Endothelial cell of hepatic sinusoid (primary cell): ENCODE measurements at regions not wholly inside any gene's neighbourhood (a gene's known extent, or its start where the extent isn't known, plus 50 kb on each side); places are given as distances from the start of the nearest gene placed in this dataset.

Experiments
- in situ Hi-C: cut with HindIII; loops from 2 replicates; pipeline ENCODE4 v1.10.0; 2017; ENCODE audit warnings: low sequenced_read_pairs

GRCh38 chr6:40759838-40760237 lies 172.7 kb upstream of the LRFN2 start:
- in situ Hi-C loops = no loop called here

- in situ Hi-C loops = no loop called here
These were observed 172.1 kb upstream of the LRFN2 start for GRCh38 chr6:40759264-40759663.

DNA sequence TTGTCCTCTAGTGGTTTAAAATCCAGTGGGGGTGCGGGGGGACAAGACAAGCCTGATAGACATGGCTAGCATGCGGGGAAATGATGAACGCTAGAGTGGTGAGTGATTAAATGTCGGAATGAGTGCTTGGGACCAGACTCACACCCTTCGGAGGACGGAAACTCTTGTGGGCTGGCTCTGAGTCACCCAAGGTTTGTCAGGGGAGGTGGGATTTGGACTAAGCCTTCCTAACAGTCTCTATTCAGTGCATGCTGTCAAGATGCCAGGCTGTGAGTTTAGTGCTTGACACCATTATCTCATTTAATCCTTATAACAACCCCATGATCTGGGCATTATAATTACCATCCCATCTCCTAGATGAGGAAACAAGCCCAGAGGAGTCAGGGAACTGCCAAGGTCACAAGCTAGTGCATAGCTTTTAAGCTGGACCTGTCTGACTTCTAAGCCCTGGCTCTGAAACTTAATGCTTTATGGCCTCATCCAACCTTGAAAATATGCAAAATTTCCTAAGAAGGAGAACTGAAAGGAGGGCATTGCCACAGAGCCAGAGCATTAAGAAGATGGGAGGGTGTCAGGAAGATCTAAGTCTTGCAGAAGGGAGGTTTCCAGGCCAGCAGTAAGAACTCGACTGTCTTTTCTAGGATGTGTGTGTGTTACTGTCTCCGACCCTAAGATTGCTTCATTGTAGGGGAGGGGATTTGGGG lies 168.7 kb upstream of the LRFN2 start:
- in situ Hi-C loops = no loop called here

DNA sequence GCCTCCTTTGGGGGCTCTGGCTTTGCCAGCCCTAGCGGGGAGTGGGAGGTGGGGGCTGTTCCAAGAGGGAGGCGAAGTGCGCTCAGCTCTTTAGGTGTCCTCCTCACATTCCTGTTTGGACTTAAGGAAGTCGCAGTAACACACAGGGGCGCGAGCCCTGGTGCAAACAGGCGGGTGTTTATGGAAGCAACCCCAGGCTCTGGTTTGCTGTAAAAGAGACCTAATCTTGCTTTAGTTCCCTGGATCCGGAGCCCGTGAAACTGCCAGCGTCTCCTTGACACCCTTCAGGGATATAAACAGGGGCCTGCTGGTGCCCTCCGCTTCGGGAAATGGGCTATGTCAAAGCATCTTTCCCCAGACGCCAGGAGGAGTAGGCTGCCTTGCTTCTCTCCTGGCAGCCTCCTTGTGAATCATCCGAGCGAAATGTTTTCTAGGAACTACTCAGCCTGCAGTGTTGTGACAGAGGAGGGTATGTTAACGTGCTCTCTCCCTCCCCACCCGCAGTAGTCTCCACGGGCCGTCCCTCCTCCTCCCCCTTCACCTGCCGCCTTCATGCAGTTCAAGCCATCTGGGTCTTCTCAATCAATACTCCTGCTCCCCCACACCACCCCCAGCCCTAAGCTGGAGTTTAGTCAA lies 168.0 kb upstream of the LRFN2 start:
- in situ Hi-C loops = no loop called here

GRCh38 chr6:40754461-40755045 lies 167.4 kb upstream of the LRFN2 start:
- in situ Hi-C loops = no loop called here

DNA sequence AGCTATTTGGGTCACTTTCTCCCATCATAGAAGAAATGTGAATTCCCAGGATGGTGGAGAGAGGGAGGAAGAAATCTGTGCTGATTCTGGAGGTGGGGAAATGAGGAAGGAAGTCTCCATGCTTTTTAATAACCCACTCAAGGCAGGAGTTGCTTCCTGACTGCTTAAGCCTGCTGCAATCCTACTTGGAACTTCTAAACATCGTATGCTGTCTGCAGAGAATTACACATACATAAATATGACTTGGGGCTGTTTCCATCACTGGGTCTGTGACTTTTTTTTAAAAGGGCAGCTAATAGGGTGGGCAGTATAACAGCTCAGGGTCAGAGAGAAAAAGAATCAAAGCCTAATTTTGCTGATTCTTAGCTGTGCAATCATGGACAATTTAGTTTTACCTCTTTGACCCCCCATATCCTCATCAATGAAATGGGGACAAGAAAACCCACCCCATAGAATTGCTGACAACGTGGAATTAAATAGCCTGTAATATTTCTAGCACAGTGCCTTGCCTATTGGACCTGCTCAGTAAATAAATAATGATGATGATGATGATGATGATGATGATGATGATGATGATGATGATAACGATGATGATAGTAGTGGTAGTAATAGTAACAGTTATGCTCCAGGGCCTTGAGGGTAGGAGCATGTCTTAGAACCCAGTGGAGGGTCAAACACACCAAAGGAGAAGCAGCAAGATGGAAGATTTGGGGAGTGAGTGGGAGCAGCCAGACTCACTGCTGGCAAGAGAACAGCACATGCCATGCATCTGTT lies 166.7 kb upstream of the LRFN2 start:
- in situ Hi-C loops = no loop called here

DNA sequence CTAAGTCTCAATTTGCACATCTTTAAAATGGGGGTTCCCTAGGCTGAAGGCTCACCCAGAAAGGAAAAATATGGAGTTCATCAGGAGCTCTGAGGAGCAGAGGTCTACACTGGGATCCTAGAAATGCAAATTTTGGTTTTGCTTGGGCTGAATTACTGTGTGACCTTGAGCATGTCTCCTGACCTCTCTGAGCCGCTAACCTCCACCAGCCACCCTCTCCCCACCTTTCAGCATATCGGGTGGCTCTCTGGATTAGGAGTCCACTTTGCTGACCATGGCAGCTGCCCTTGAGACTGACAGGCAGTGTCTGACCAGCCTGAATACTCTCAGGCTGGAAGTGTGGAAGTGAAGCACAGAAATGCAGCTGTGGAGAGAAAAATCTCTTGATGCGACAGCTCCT lies 165.9 kb upstream of the LRFN2 start:
- in situ Hi-C loops = no loop called here

GRCh38 chr6:40744835-40745234 lies 157.7 kb upstream of the LRFN2 start:
- in situ Hi-C loops = no loop called here

DNA sequence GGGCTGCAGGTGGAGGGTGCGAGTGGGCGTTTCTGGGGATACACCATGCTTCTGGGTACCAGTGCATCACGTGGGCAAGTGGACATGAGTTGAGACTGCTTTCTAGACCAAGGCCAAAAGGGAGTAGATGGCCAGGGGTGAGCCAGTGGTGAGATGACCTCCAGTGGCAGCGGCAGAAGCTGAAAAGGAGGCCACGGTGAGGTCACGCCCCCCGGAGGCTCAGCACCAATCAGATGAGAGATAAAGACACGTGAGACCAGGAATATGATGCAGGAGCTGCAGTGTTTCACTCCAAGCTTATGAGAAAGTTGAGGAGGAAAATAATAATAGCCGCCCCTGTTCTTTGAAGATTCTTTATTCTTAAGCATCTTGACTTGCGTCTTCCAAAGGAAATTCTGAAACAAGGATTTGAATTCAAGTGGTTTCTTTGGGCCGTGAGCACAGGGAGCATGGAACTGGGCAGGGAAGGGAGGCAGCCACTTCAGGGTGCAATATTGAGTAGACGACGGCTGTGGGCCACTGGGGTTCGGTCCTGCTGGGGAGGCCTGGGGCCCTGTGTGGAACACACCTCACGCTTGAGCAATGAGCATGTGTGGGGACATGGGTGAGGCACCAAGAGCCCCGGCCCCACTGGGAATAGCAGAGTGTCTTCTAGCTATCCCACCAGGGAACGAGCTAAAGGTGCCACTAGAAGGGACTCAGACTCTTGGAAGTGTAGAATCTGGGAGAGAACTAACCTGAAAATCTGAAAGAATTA lies 156.7 kb upstream of the LRFN2 start:
- in situ Hi-C loops = no loop called here

GRCh38 chr6:40743226-40743625 lies 156.1 kb upstream of the LRFN2 start:
- in situ Hi-C loops = no loop called here

DNA sequence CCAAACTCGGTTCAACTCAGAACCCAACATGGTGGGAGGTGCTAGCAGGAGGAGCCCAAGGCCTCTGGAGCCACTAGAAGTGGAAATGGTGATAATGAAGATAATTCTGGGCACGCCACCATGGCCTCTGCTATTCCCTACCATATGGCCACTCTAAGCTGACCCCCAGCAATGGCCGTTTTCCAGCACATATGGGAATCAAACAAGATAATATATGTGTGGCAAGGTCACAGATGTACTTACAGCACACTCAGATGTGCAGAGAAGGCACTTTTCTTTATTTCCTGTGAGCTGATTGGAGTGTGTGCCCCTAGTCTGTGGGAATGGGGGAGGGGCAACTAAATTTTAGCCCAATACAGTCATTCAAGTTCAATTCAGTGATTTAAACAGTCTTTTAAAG lies 153.4 kb upstream of the LRFN2 start:
- in situ Hi-C loops = no loop called here

DNA sequence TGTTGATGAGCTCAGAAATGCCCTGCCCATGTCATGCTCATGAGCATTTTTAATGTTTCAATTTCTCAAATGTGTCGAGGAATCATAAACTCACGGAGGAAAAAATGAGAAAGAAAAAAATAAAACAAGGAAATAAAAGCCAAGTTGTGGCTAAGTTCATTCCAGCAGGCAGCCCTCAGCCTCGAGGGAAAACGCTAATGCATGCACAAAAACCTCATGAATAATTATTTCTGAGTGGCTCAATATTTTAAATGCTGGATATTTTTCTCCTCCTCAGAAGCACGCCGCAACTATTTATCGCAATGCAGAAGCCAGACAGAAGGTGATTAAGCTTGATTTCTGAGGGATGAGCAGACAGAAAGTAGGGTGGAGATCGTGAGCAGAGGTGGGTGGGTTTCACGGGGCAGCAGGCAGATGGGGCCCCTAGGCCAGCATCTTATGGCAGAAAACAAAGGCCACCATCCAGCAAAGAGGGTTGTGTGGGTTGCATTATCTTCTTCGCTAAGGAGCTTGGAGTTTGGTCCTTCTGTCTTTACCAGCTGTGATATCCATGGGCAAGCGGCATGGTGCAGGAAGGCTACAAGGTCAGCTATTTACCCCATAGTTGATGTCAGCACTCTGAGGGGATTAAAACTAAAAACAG lies 151.5 kb upstream of the LRFN2 start:
- in situ Hi-C loops = loop anchor here (5.0 kb wide), 1 partner anchor 91 kb away; no protein-coding TSS in a partner anchor

DNA sequence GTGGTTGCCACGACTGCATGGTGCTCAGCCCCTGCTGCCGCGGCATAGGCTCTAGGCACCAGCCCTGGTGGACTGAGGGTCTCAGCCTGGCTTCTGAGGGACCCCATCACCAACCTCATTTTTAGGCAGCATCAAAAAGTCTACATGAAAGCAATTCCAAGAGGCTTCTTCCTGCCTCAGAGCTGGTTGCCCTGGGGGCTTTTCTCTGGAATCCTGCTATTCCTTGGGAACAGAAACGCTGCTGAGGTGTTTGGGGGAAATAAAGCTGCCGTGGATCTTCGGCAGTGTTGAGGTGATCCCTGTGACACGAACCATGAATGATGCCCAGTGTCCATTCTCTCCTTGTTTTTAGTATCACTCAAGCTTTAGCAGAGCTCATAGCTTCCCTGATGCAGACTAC lies 148.4 kb upstream of the LRFN2 start:
- in situ Hi-C loops = loop anchor here (5.0 kb wide), 1 partner anchor 88 kb away; no protein-coding TSS in a partner anchor

DNA sequence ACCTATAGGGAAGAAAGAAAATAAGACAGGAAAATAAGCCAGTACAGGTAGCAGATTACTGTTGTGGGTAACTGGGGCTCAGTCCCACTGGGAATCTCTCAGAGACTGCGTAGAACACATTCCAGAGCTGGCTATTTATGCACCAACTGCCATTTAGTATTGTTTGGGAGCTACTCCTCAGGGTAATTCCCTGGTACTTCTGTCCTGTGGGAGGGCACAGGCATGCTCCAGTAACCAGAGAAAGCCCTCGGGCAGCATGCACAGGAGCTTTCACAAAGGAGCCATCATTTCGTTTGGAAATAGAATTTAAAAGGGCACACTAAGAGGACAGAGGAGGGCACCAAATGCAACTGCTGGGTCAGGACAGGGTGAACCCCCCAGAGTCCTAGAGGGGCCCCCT lies 148.0 kb upstream of the LRFN2 start:
- in situ Hi-C loops = loop anchor here (5.0 kb wide), 1 partner anchor 88 kb away; no protein-coding TSS in a partner anchor

DNA sequence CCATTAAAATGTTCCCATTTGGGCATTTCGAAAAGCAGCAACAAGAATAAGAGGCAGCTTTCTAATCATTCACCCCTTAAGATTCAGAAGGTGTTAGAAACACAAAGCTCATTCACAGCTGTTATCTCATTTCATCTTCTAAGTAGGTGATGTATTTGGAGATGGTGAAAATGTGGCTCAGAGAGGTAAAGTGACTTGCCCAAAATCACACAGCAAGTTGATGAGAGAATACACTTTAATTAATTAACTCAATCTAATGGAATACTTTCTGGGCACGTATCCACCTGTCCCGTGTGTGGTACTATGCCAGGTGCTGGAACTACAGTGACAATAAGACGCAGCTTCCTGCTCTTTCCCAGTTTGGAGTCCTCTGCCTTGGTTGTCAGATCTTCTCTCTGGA lies 147.4 kb upstream of the LRFN2 start:
- in situ Hi-C loops = loop anchor here (5.0 kb wide), 1 partner anchor 87 kb away; no protein-coding TSS in a partner anchor

DNA sequence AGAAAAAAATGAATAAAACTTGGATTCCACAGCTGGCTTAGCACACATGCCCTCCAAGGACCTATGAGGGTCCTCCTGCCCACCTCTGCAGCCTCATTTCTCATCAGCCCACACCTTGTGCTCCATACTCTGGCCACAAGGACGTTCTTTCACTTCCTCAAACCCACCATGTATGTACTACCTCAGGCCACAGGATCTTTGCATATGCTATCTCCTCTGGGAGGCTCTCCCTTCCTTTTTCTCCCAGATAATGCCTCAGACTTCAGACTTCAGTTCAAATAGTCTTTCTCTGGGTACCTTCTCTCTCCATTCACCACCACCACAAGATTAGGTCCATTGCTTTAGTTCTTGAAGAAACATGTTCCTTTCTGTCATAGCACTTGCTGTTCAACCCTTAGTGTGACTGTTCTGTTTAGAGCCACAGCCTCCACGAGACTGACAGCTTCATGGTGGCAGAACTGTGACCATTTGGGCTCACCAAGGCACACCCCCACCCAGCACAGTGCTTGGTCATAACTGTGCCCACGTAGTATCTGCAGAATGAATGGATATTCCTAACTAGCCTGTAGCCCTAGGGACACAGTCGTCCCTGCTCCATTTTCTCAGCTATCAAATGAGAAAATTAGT lies 146.7 kb upstream of the LRFN2 start:
- in situ Hi-C loops = no loop called here

GRCh38 chr6:40733290-40733689 lies 146.1 kb upstream of the LRFN2 start:
- in situ Hi-C loops = no loop called here

- in situ Hi-C loops = no loop called here
These were observed 145.7 kb upstream of the LRFN2 start for GRCh38 chr6:40732878-40733277.

DNA sequence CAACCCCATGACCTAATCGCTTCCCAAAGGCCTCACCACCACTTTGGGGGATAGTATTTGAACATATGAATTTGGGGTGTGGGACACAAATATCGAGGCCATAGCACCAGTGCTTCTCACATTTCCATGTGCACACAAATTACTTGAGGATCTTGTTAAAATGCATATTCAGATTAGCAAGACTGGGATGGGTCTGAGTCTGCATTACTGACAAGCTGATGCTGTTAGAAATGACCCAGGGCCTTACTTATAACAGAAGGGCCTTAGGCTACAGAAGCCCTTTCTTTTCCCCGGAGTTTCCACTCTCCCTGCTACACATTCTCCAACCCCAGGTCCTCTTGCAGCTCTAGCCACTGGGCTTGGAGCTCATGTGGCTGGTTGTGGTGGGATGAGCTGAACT lies 141.5 kb upstream of the LRFN2 start:
- in situ Hi-C loops = no loop called here

- in situ Hi-C loops = no loop called here
These were observed 140.1 kb upstream of the LRFN2 start for GRCh38 chr6:40727271-40727670.
